CD14-positive monocyte (primary cell): ENCODE measurements at regions not wholly inside any gene's neighbourhood (a gene's known extent, or its start where the extent isn't known, plus 50 kb on each side); places are given as distances from the start of the nearest gene placed in this dataset.

Source experiments
- DNase-seq, 3 donors: peaks; one replicate each; pipeline ENCODE4 v3.0.0-alpha.2; 2011 to 2022
- H2AFZ ChIP-seq: 2 replicates; pipeline ENCODE4 v1.6.0; 2012; ENCODE audit warnings: mild to moderate bottlenecking, low read depth, low read length, inconsistent platforms; ENCODE audit not compliant: insufficient read depth, poor library complexity, severe bottlenecking
- H3K27ac ChIP-seq, 2 donors: 1 replicate in 1 of 2; 2 replicates in 1 of 2; pipeline ENCODE4 v1.5.1; 2012 to 2013; ENCODE audit warnings: low read length in 2 of 2, control low read depth in 1 of 2, inconsistent platforms in 1 of 2, low read depth in 1 of 2, mild to moderate bottlenecking in 1 of 2
- H3K27me3 ChIP-seq, 2 donors: one replicate each; pipeline versions ENCODE4 v1.6.0 to v1.6.1; 2011 to 2013; ENCODE audit warnings: low read length in 2 of 2; ENCODE audit not compliant: control insufficient read depth in 2 of 2, insufficient read depth in 2 of 2
- H3K36me3 ChIP-seq, 2 donors: replicated peaks in 1 of 2; 1 replicate in 1 of 2; 2 replicates in 1 of 2; pipeline versions ENCODE4 v1.5.1 to v1.6.1; 2012 to 2013; ENCODE audit warnings: low read length in 2 of 2, control low read depth in 1 of 2, inconsistent platforms in 1 of 2, mild to moderate bottlenecking in 1 of 2; ENCODE audit not compliant: insufficient read depth in 2 of 2, control insufficient read depth in 1 of 2
- H3K4me1 ChIP-seq, 2 donors: 1 replicate in 1 of 2; 2 replicates in 1 of 2; pipeline versions ENCODE4 v1.5.1 to v1.6.1; 2012 to 2013; ENCODE audit warnings: low read length in 2 of 2, control low read depth in 1 of 2, inconsistent platforms in 1 of 2, mild to moderate bottlenecking in 1 of 2, moderate library complexity in 1 of 2; ENCODE audit not compliant: insufficient read depth in 2 of 2, control insufficient read depth in 1 of 2
- H3K4me2 ChIP-seq: replicated peaks from 2 replicates; pipeline ENCODE3; 2012; ENCODE audit warnings: low read length, moderate library complexity, mild to moderate bottlenecking; ENCODE audit not compliant: poor library complexity, severe bottlenecking; ENCODE audit errors: extremely low read depth
- H3K4me3 ChIP-seq, 3 experiments: fragments of 200-600 bp in 1 of 3; sonication (generic) in 1 of 3; replicated peaks in 1 of 3; 1 replicate in 2 of 3; 2 replicates in 1 of 3; pipeline ENCODE4 v1.5.1; 2011 to 2013; ENCODE audit warnings: low read length in 3 of 3, mild to moderate bottlenecking in 3 of 3, control low read depth in 2 of 3, low read depth in 2 of 3, inconsistent platforms in 1 of 3, moderate library complexity in 1 of 3
- H3K79me2 ChIP-seq: 2 replicates; pipeline ENCODE4 v1.6.0; 2012; ENCODE audit warnings: mild to moderate bottlenecking, control low read depth, inconsistent platforms, low read length, moderate library complexity; ENCODE audit not compliant: insufficient read depth
- H3K9ac ChIP-seq: 2 replicates; pipeline ENCODE4 v1.6.0; 2017; ENCODE audit warnings: low read length, mild to moderate bottlenecking; ENCODE audit not compliant: insufficient read depth, poor library complexity, severe bottlenecking
- H3K9me3 ChIP-seq, 2 donors: replicated peaks in 1 of 2; 1 replicate in 1 of 2; 2 replicates in 1 of 2; pipeline versions ENCODE4 v1.5.1 to v1.6.1; 2012 to 2013; ENCODE audit warnings: low read length in 2 of 2, control low read depth in 1 of 2; ENCODE audit not compliant: control insufficient read depth in 1 of 2, insufficient read depth in 1 of 2
- H4K20me1 ChIP-seq: 2 replicates; pipeline ENCODE4 v1.6.0; 2012; ENCODE audit warnings: mild to moderate bottlenecking, low read length, control low read depth, moderate library complexity; ENCODE audit not compliant: insufficient read depth
- H3K27ac Mint-ChIP-seq, 7 donors: one replicate each; pipeline ENCODE4 v1.8.0; 2020; ENCODE audit warnings: mild to moderate bottlenecking in 7 of 7, mixed read lengths in 7 of 7, moderate library complexity in 6 of 7, inconsistent platforms in 2 of 7
- H3K27me3 Mint-ChIP-seq, 3 donors: one replicate each; pipeline ENCODE4 v1.8.0; 2021 to 2022; ENCODE audit warnings: low read depth in 3 of 3, mild to moderate bottlenecking in 3 of 3, mixed read lengths in 3 of 3, moderate library complexity in 3 of 3, inconsistent platforms in 1 of 3
- H3K36me3 Mint-ChIP-seq, 2 donors: one replicate each; pipeline ENCODE4 v1.8.0; 2020; ENCODE audit warnings: mixed read lengths in 2 of 2, inconsistent platforms in 1 of 2, mild to moderate bottlenecking in 1 of 2
- H3K4me1 Mint-ChIP-seq: one replicate; pipeline ENCODE4 v1.8.0; 2020; ENCODE audit warnings: mild to moderate bottlenecking, mixed read lengths
- H3K4me3 Mint-ChIP-seq, 2 donors: one replicate each; pipeline ENCODE4 v1.8.0; 2020; ENCODE audit warnings: mild to moderate bottlenecking in 2 of 2, mixed read lengths in 2 of 2, moderate library complexity in 1 of 2
- H3K9me3 Mint-ChIP-seq, 7 donors: one replicate each; pipeline ENCODE4 v1.8.0; 2020 to 2022; ENCODE audit warnings: mixed read lengths in 7 of 7, mild to moderate bottlenecking in 6 of 7, moderate library complexity in 6 of 7, inconsistent platforms in 2 of 7
- WGBS: methylation state at CpG from one replicate; pipeline ENCODE4 v1.1.5; 2013; ENCODE audit warnings: missing lambda C conversion rate; ENCODE audit not compliant: insufficient coverage; 5-methylcytosine and 5-hydroxymethylcytosine counted together
- intact Hi-C, 2 donors: fragments of 100-400 bp; cut with micrococcal nuclease; formaldehyde crosslinking; loops; one replicate each; pipeline versions ENCODE4 v1.15.0 to v1.15.1; 2023
- TF ChIP-seq, protein P1 (sequence below): fragments of 200-600 bp; IDR thresholded peaks from one replicate; pipeline ENCODE4 v1.8.0; 2022; ENCODE audit warnings: antibody characterized with exemption, mild to moderate bottlenecking

DNA sequence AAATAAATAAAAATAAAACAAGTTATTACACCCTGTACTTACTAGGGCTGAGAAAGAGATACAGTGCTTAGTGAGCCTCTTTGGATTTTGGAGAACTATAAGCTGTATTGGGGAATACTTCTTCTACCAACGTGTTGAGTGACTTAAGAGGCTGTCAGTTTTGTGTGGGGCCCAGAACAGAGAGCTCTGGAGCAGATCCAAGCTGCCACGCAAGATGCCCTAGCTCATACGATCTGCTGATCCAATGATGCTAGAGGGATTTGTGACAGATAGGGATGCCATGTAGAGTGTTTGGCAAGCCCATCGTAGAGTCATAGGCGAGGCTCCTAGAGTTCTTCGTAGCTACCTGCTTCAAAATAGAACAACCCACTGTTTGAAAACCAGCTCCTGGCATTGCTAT lies 60.3 kb upstream of the KLF3 start:
- 96% methylated on average over 4 of the region's 6 CpGs for WGBS
- no peaks in the 10 kb centered on the region for H3K36me3 Mint-ChIP-seq
- Histone ChIP-seq H3K27ac (no peak overlapping the region), H3K9ac (no peak overlapping the region), H3K79me2 (no peaks in the 10 kb centered on the region), H4K20me1 (no peaks in the 10 kb centered on the region), H3K9me3 (no peaks in the 10 kb centered on the region), H3K27me3 (no peaks in the 10 kb centered on the region), H2AFZ (no peak overlapping the region), H3K4me1 (peaks cover 16 to 20% of the 10 kb centered on the region in 2 donors), H3K4me2 (no peak overlapping the region), H3K36me3 (no peaks in the 10 kb centered on the region), H3K4me3 (no peak overlapping the region)
- H3K27me3 Mint-ChIP-seq = peaks cover 0 to 5% (median 0%) of the 10 kb centered on the region in 3 donors
- H3K4me1 Mint-ChIP-seq = peaks cover 34% of the 10 kb centered on the region
- no peak overlapping the region for H3K27ac Mint-ChIP-seq
- TF ChIP-seq, protein P1, sequence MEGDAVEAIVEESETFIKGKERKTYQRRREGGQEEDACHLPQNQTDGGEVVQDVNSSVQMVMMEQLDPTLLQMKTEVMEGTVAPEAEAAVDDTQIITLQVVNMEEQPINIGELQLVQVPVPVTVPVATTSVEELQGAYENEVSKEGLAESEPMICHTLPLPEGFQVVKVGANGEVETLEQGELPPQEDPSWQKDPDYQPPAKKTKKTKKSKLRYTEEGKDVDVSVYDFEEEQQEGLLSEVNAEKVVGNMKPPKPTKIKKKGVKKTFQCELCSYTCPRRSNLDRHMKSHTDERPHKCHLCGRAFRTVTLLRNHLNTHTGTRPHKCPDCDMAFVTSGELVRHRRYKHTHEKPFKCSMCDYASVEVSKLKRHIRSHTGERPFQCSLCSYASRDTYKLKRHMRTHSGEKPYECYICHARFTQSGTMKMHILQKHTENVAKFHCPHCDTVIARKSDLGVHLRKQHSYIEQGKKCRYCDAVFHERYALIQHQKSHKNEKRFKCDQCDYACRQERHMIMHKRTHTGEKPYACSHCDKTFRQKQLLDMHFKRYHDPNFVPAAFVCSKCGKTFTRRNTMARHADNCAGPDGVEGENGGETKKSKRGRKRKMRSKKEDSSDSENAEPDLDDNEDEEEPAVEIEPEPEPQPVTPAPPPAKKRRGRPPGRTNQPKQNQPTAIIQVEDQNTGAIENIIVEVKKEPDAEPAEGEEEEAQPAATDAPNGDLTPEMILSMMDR = no peak
- H3K4me3 Mint-ChIP-seq = no peak overlapping the region
- no peak for DNase-seq
- peaks cover 0 to 6% (median 2%) of the 10 kb centered on the region in 7 donors for H3K9me3 Mint-ChIP-seq
- intact Hi-C loops = no loop called here

DNA sequence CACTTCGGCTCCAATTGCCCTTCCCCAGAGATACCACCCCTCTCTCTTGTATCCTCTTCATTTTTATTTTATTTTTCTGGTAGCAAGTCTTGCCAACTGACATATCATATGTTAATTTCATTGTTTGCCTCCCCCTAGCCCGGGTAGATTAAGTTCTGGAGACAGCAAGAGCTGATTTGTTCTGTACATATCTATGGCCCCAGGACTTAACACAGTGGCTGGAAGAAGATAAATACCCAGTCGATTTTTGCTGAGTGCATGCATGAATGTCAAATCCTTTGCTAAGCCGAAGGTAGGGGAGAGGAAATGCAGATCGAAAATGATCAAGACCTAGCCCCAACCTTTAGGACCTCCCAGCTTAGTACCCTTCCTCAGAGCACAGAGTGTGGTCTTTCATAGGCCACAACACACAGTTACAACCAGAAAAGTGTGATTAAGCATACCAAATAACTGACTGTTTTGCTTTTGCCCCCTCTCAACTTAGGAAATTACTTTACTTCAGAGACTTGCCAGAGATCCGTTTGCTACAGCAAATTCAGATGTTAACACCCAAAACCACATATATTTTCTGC lies 58.7 kb upstream of the KLF3 start:
- H3K9me3 Mint-ChIP-seq = peaks cover 0 to 4% (median 1%) of the 10 kb centered on the region in 7 donors
- no peaks in the 10 kb centered on the region for H3K36me3 Mint-ChIP-seq
- Histone ChIP-seq H3K4me3 (no peak overlapping the region), H3K36me3 (no peaks in the 10 kb centered on the region), H3K9ac (no peak overlapping the region), H3K4me1 (peaks cover 26 to 33% of the 10 kb centered on the region in 2 donors), H3K27me3 (no peaks in the 10 kb centered on the region), H4K20me1 (no peaks in the 10 kb centered on the region), H3K9me3 (no peaks in the 10 kb centered on the region), H2AFZ (no peak overlapping the region), H3K4me2 (no peak overlapping the region), H3K79me2 (no peaks in the 10 kb centered on the region), H3K27ac (no peak overlapping the region)
- intact Hi-C loops = loop anchor here in 1 of 2 donors (5.0 kb wide), 1 partner anchor 33 kb away; no protein-coding TSS in a partner anchor
- peak overlapping the region in 1 of 2 donors; percentile 7 for H3K4me3 Mint-ChIP-seq
- H3K27ac Mint-ChIP-seq = no peak overlapping the region
- no peak for DNase-seq
- WGBS = 73% methylated on average over 2 of the region's 6 CpGs
- TF ChIP-seq, protein P1 = no peak
- peaks cover 0 to 5% (median 0%) of the 10 kb centered on the region in 3 donors for H3K27me3 Mint-ChIP-seq
- H3K4me1 Mint-ChIP-seq = peaks cover 47% of the 10 kb centered on the region
